Osteoblast (primary cell): ENCODE measurements at regions not wholly inside any gene's neighbourhood (a gene's known extent, or its start where the extent isn't known, plus 50 kb on each side); places are given as distances from the start of the nearest gene placed in this dataset.

Experiments used
- DNase-seq: peaks from one replicate; pipeline ENCODE4 v3.0.0; 2011; ENCODE audit warnings: low spot score, mixed read lengths; ENCODE audit not compliant: insufficient read length; ENCODE audit errors: missing footprints
- H2AFZ ChIP-seq: 2 replicates; pipeline ENCODE4 v1.6.0; 2011; ENCODE audit warnings: mild to moderate bottlenecking, low read length
- H3K27ac ChIP-seq: 2 replicates; pipeline ENCODE4 v1.5.1; 2011; ENCODE audit warnings: mild to moderate bottlenecking, low read depth, low read length, moderate library complexity
- H3K27me3 ChIP-seq: 2 replicates; pipeline ENCODE4 v1.6.0; 2012; ENCODE audit warnings: mild to moderate bottlenecking, control low read depth, inconsistent platforms, low read length, moderate library complexity; ENCODE audit not compliant: insufficient read depth
- H3K36me3 ChIP-seq: 2 replicates; pipeline ENCODE4 v1.5.1; 2011; ENCODE audit warnings: mild to moderate bottlenecking, low read length, control low read depth, moderate library complexity; ENCODE audit not compliant: insufficient read depth
- H3K4me1 ChIP-seq: 2 replicates; pipeline ENCODE4 v1.5.1; 2011; ENCODE audit warnings: mild to moderate bottlenecking, low read length, control low read depth, moderate library complexity; ENCODE audit not compliant: insufficient read depth
- H3K4me2 ChIP-seq: 2 replicates; pipeline ENCODE4 v1.6.0; 2011; ENCODE audit warnings: mild to moderate bottlenecking, low read length; ENCODE audit not compliant: insufficient read depth
- H3K4me3 ChIP-seq: fragments of 200-600 bp; sonication (generic); 3 replicates; pipeline ENCODE4 v1.5.1; 2012; ENCODE audit warnings: mild to moderate bottlenecking, low read length, inconsistent platforms; ENCODE audit not compliant: insufficient read depth
- H3K79me2 ChIP-seq: 2 replicates; pipeline ENCODE4 v1.6.0; 2012; ENCODE audit warnings: mild to moderate bottlenecking, low read length, control low read depth, inconsistent platforms; ENCODE audit not compliant: insufficient read depth
- H3K9me3 ChIP-seq: 2 replicates; pipeline ENCODE4 v1.5.1; 2011; ENCODE audit warnings: low read depth, low read length, control low read depth
- H4K20me1 ChIP-seq: 2 replicates; pipeline ENCODE4 v1.6.0; 2012; ENCODE audit warnings: mild to moderate bottlenecking, low read length, control low read depth; ENCODE audit not compliant: insufficient read depth
- CTCF ChIP-seq: IDR thresholded peaks from 2 replicates; pipeline ENCODE4 v1.5.1; 2011; ENCODE audit warnings: mild to moderate bottlenecking, low read depth, low read length, moderate library complexity; ENCODE audit errors: extremely low read depth

GRCh38 chr18:4871197-4871596, 325.9 kb downstream of the AKAIN1 start:
- no peak overlapping the region for H2AFZ ChIP-seq
- H3K79me2 ChIP-seq = no peaks in the 10 kb centered on the region
- DNase-seq = no peak
- no peaks in the 10 kb centered on the region for H3K9me3 ChIP-seq
- no peaks in the 10 kb centered on the region for H3K27me3 ChIP-seq
- no peaks in the 10 kb centered on the region for H3K4me1 ChIP-seq
- H3K4me2 ChIP-seq = no peak overlapping the region
- no peaks in the 10 kb centered on the region for H3K36me3 ChIP-seq
- H3K4me3 ChIP-seq = no peak overlapping the region
- H3K27ac ChIP-seq = no peak overlapping the region
- TF ChIP-seq CTCF = no peak
- H4K20me1 ChIP-seq = no peaks in the 10 kb centered on the region

GRCh38 chr18:4870177-4870773, 326.8 kb downstream of the AKAIN1 start:
- H3K4me3 ChIP-seq = no peak overlapping the region
- no peaks in the 10 kb centered on the region for H3K36me3 ChIP-seq
- no peaks in the 10 kb centered on the region for H3K9me3 ChIP-seq
- no peak overlapping the region for H3K27ac ChIP-seq
- H3K27me3 ChIP-seq = no peaks in the 10 kb centered on the region
- DNase-seq = no peak
- no peak for TF ChIP-seq CTCF
- no peak overlapping the region for H2AFZ ChIP-seq
- no peak overlapping the region for H3K4me2 ChIP-seq
- no peaks in the 10 kb centered on the region for H3K79me2 ChIP-seq
- no peaks in the 10 kb centered on the region for H4K20me1 ChIP-seq
- H3K4me1 ChIP-seq = no peaks in the 10 kb centered on the region

GRCh38 chr18:4869155-4869554, 327.9 kb downstream of the AKAIN1 start:
- DNase-seq = no peak
- H2AFZ ChIP-seq = no peak overlapping the region
- no peaks in the 10 kb centered on the region for H3K4me1 ChIP-seq
- H3K36me3 ChIP-seq = no peaks in the 10 kb centered on the region
- H3K9me3 ChIP-seq = no peaks in the 10 kb centered on the region
- no peak overlapping the region for H3K4me2 ChIP-seq
- TF ChIP-seq CTCF = no peak
- no peak overlapping the region for H3K27ac ChIP-seq
- H3K27me3 ChIP-seq = no peaks in the 10 kb centered on the region
- no peaks in the 10 kb centered on the region for H4K20me1 ChIP-seq
- no peaks in the 10 kb centered on the region for H3K79me2 ChIP-seq
- H3K4me3 ChIP-seq = no peak overlapping the region

GRCh38 chr18:4858379-4859127, 338.5 kb downstream of the AKAIN1 start:
- Histone ChIP-seq H3K9me3 (peaks cover 2% of the 10 kb centered on the region), H3K36me3 (no peaks in the 10 kb centered on the region), H3K27ac (no peak overlapping the region), H4K20me1 (no peaks in the 10 kb centered on the region), H3K79me2 (no peaks in the 10 kb centered on the region), H2AFZ (no peak overlapping the region), H3K27me3 (no peaks in the 10 kb centered on the region), H3K4me2 (no peak overlapping the region), H3K4me1 (no peaks in the 10 kb centered on the region), H3K4me3 (no peak overlapping the region)
- no peak for TF ChIP-seq CTCF
- DNase-seq = no peak
